CD14-positive monocyte (primary cell): ENCODE measurements at regions not wholly inside any gene's neighbourhood (a gene's known extent, or its start where the extent isn't known, plus 50 kb on each side); places are given as distances from the start of the nearest gene placed in this dataset.

Experiments used
- DNase-seq, 3 donors: peaks; one replicate each; pipeline ENCODE4 v3.0.0-alpha.2; 2011 to 2022
- H2AFZ ChIP-seq: 2 replicates; pipeline ENCODE4 v1.6.0; 2012; ENCODE audit warnings: mild to moderate bottlenecking, low read depth, low read length, inconsistent platforms; ENCODE audit not compliant: insufficient read depth, poor library complexity, severe bottlenecking
- H3K27ac ChIP-seq, 2 donors: 1 replicate in 1 of 2; 2 replicates in 1 of 2; pipeline ENCODE4 v1.5.1; 2012 to 2013; ENCODE audit warnings: low read length in 2 of 2, control low read depth in 1 of 2, inconsistent platforms in 1 of 2, low read depth in 1 of 2, mild to moderate bottlenecking in 1 of 2
- H3K27me3 ChIP-seq, 2 donors: one replicate each; pipeline versions ENCODE4 v1.6.0 to v1.6.1; 2011 to 2013; ENCODE audit warnings: low read length in 2 of 2; ENCODE audit not compliant: control insufficient read depth in 2 of 2, insufficient read depth in 2 of 2
- H3K36me3 ChIP-seq, 2 donors: replicated peaks in 1 of 2; 1 replicate in 1 of 2; 2 replicates in 1 of 2; pipeline versions ENCODE4 v1.5.1 to v1.6.1; 2012 to 2013; ENCODE audit warnings: low read length in 2 of 2, control low read depth in 1 of 2, inconsistent platforms in 1 of 2, mild to moderate bottlenecking in 1 of 2; ENCODE audit not compliant: insufficient read depth in 2 of 2, control insufficient read depth in 1 of 2
- H3K4me1 ChIP-seq, 2 donors: 1 replicate in 1 of 2; 2 replicates in 1 of 2; pipeline versions ENCODE4 v1.5.1 to v1.6.1; 2012 to 2013; ENCODE audit warnings: low read length in 2 of 2, control low read depth in 1 of 2, inconsistent platforms in 1 of 2, mild to moderate bottlenecking in 1 of 2, moderate library complexity in 1 of 2; ENCODE audit not compliant: insufficient read depth in 2 of 2, control insufficient read depth in 1 of 2
- H3K4me2 ChIP-seq: replicated peaks from 2 replicates; pipeline ENCODE3; 2012; ENCODE audit warnings: low read length, moderate library complexity, mild to moderate bottlenecking; ENCODE audit not compliant: poor library complexity, severe bottlenecking; ENCODE audit errors: extremely low read depth
- H3K4me3 ChIP-seq, 3 experiments: fragments of 200-600 bp in 1 of 3; sonication (generic) in 1 of 3; replicated peaks in 1 of 3; 1 replicate in 2 of 3; 2 replicates in 1 of 3; pipeline ENCODE4 v1.5.1; 2011 to 2013; ENCODE audit warnings: low read length in 3 of 3, mild to moderate bottlenecking in 3 of 3, control low read depth in 2 of 3, low read depth in 2 of 3, inconsistent platforms in 1 of 3, moderate library complexity in 1 of 3
- H3K79me2 ChIP-seq: 2 replicates; pipeline ENCODE4 v1.6.0; 2012; ENCODE audit warnings: mild to moderate bottlenecking, control low read depth, inconsistent platforms, low read length, moderate library complexity; ENCODE audit not compliant: insufficient read depth
- H3K9ac ChIP-seq: 2 replicates; pipeline ENCODE4 v1.6.0; 2017; ENCODE audit warnings: low read length, mild to moderate bottlenecking; ENCODE audit not compliant: insufficient read depth, poor library complexity, severe bottlenecking
- H3K9me3 ChIP-seq, 2 donors: replicated peaks in 1 of 2; 1 replicate in 1 of 2; 2 replicates in 1 of 2; pipeline versions ENCODE4 v1.5.1 to v1.6.1; 2012 to 2013; ENCODE audit warnings: low read length in 2 of 2, control low read depth in 1 of 2; ENCODE audit not compliant: control insufficient read depth in 1 of 2, insufficient read depth in 1 of 2
- H4K20me1 ChIP-seq: 2 replicates; pipeline ENCODE4 v1.6.0; 2012; ENCODE audit warnings: mild to moderate bottlenecking, low read length, control low read depth, moderate library complexity; ENCODE audit not compliant: insufficient read depth
- H3K27ac Mint-ChIP-seq, 7 donors: one replicate each; pipeline ENCODE4 v1.8.0; 2020; ENCODE audit warnings: mild to moderate bottlenecking in 7 of 7, mixed read lengths in 7 of 7, moderate library complexity in 6 of 7, inconsistent platforms in 2 of 7
- H3K27me3 Mint-ChIP-seq, 3 donors: one replicate each; pipeline ENCODE4 v1.8.0; 2021 to 2022; ENCODE audit warnings: low read depth in 3 of 3, mild to moderate bottlenecking in 3 of 3, mixed read lengths in 3 of 3, moderate library complexity in 3 of 3, inconsistent platforms in 1 of 3
- H3K36me3 Mint-ChIP-seq, 2 donors: one replicate each; pipeline ENCODE4 v1.8.0; 2020; ENCODE audit warnings: mixed read lengths in 2 of 2, inconsistent platforms in 1 of 2, mild to moderate bottlenecking in 1 of 2
- H3K4me1 Mint-ChIP-seq: one replicate; pipeline ENCODE4 v1.8.0; 2020; ENCODE audit warnings: mild to moderate bottlenecking, mixed read lengths
- H3K4me3 Mint-ChIP-seq, 2 donors: one replicate each; pipeline ENCODE4 v1.8.0; 2020; ENCODE audit warnings: mild to moderate bottlenecking in 2 of 2, mixed read lengths in 2 of 2, moderate library complexity in 1 of 2
- H3K9me3 Mint-ChIP-seq, 7 donors: one replicate each; pipeline ENCODE4 v1.8.0; 2020 to 2022; ENCODE audit warnings: mixed read lengths in 7 of 7, mild to moderate bottlenecking in 6 of 7, moderate library complexity in 6 of 7, inconsistent platforms in 2 of 7
- CTCF ChIP-seq: fragments of 200-600 bp; IDR thresholded peaks from one replicate; pipeline ENCODE4 v1.8.0; 2022; ENCODE audit warnings: antibody characterized with exemption, mild to moderate bottlenecking
- WGBS: methylation state at CpG from one replicate; pipeline ENCODE4 v1.1.5; 2013; ENCODE audit warnings: missing lambda C conversion rate; ENCODE audit not compliant: insufficient coverage; 5-methylcytosine and 5-hydroxymethylcytosine counted together
- intact Hi-C, 2 donors: fragments of 100-400 bp; cut with micrococcal nuclease; formaldehyde crosslinking; loops; one replicate each; pipeline versions ENCODE4 v1.15.0 to v1.15.1; 2023

GRCh38 chr6:169009628-169010027, 244.0 kb downstream of the THBS2 start:
- Histone ChIP-seq H3K4me1 (no peaks in the 10 kb centered on the region), H3K36me3 (no peaks in the 10 kb centered on the region), H3K27ac (no peak overlapping the region), H3K79me2 (no peaks in the 10 kb centered on the region), H3K4me3 (no peak overlapping the region), H2AFZ (no peak overlapping the region), H4K20me1 (no peaks in the 10 kb centered on the region), H3K9ac (no peak overlapping the region), H3K4me2 (no peak overlapping the region), H3K9me3 (peaks cover 0 to 3% of the 10 kb centered on the region in 2 donors), H3K27me3 (no peaks in the 10 kb centered on the region)
- Mint-ChIP-seq H3K36me3 (no peaks in the 10 kb centered on the region), H3K4me3 (no peak overlapping the region), H3K4me1 (no peaks in the 10 kb centered on the region), H3K9me3 (peaks cover 1 to 14% (median 5%) of the 10 kb centered on the region in 7 donors), H3K27ac (no peak overlapping the region), H3K27me3 (no peaks in the 10 kb centered on the region)
- 100% methylated on average over 2 of the region's 3 CpGs for WGBS
- intact Hi-C loops = no loop called here
- DNase-seq = no peak
- no peak for TF ChIP-seq CTCF

- intact Hi-C loops = no loop called here
- DNase-seq = no peak
- Histone ChIP-seq H4K20me1 (no peaks in the 10 kb centered on the region), H3K27ac (no peak overlapping the region), H3K4me3 (no peak overlapping the region), H3K9ac (no peak overlapping the region), H3K36me3 (no peaks in the 10 kb centered on the region), H3K9me3 (peaks cover 0 to 6% of the 10 kb centered on the region in 2 donors), H3K27me3 (no peaks in the 10 kb centered on the region), H3K4me1 (no peaks in the 10 kb centered on the region), H2AFZ (no peak overlapping the region), H3K4me2 (no peak overlapping the region), H3K79me2 (no peaks in the 10 kb centered on the region)
- WGBS = 88% methylated on average over 2 of the region's 4 CpGs
- no peaks in the 10 kb centered on the region for H3K27me3 Mint-ChIP-seq
- no peak for TF ChIP-seq CTCF
- H3K9me3 Mint-ChIP-seq = peaks cover 2 to 15% (median 8%) of the 10 kb centered on the region in 7 donors
- H3K36me3 Mint-ChIP-seq = no peaks in the 10 kb centered on the region
- no peaks in the 10 kb centered on the region for H3K4me1 Mint-ChIP-seq
- no peak overlapping the region for H3K4me3 Mint-ChIP-seq
- H3K27ac Mint-ChIP-seq = no peak overlapping the region
Observed at GRCh38 chr6:169008641-169009257, 244.9 kb downstream of the THBS2 start.
